ENCODE measurements at regions not wholly inside any gene's neighbourhood (a gene's known extent, or its start where the extent isn't known, plus 50 kb on each side); places are given as distances from the start of the nearest gene placed in this dataset.

- WGBS = 81% methylated on average over 3 of the region's 3 CpGs
- H3K9ac ChIP-seq (ENCODE audit: low read depth in 1 of 2, low read length in 2 of 2) = no peak overlapping the region
- H3K9me3 ChIP-seq (ENCODE audit: control insufficient read depth in 4 of 4, low read length in 3 of 4) = peaks cover 0 to 6% (median 0%) of the 10 kb centered on the region in 4 donors
- H3K27ac ChIP-seq (ENCODE audit: low read depth in 1 of 2, low read length in 2 of 2) = no peak overlapping the region
- peaks cover 0 to 3% (median 0%) of the 10 kb centered on the region in 4 donors for H3K27me3 ChIP-seq (ENCODE audit: control insufficient read depth in 4 of 4, insufficient read depth in 4 of 4, low read length in 3 of 4)
- no peaks in the 10 kb centered on the region for H3K4me1 ChIP-seq (ENCODE audit: control insufficient read depth in 4 of 4, insufficient read depth in 4 of 4, low read length in 3 of 4)
- H3K36me3 ChIP-seq (ENCODE audit: control insufficient read depth in 4 of 4, insufficient read depth in 3 of 4, low read depth in 1 of 4, low read length in 3 of 4) = no peaks in the 10 kb centered on the region
- DNase-seq (ENCODE audit: low spot score) = no peak
- no peak overlapping the region for H3K4me3 ChIP-seq (ENCODE audit: low read depth in 1 of 3, low read length in 3 of 3)
- TF ChIP-seq JUND (IDR thresholded peaks at IDR 0.05) = no peak
These were observed 882.0 kb downstream of the TFAP2A start for GRCh38 chr6:9532621-9533557.

GRCh38 chr6:9527679-9528286 lies 887.1 kb downstream of the TFAP2A start:
- H3K9ac ChIP-seq (ENCODE audit: low read depth in 1 of 2, low read length in 2 of 2) = no peak overlapping the region
- DNase-seq (ENCODE audit: low spot score) = no peak
- H3K4me1 ChIP-seq (ENCODE audit: control insufficient read depth in 4 of 4, insufficient read depth in 4 of 4, low read length in 3 of 4) = no peaks in the 10 kb centered on the region

More at GRCh38 chr6:9527679-9528286, 887.1 kb downstream of the TFAP2A start:
- WGBS = 67% methylated on average over 4 of the region's 4 CpGs
- TF ChIP-seq HNF4A (conservative IDR thresholded peaks at IDR 0.05) (no peak), FOXA2 (IDR thresholded peaks at IDR 0.05) (no peak), RXRA (IDR thresholded peaks at IDR 0.05) (no peak), NR2F2 (IDR thresholded peaks at IDR 0.05) (no peak), SP1 (IDR thresholded peaks at IDR 0.05) (no peak), ZBTB33 (IDR thresholded peaks at IDR 0.05) (no peak), CTCF (IDR thresholded peaks at IDR 0.05; ENCODE audit: low read depth, low read length, missing input control) (no peak), RAD21 (IDR thresholded peaks at IDR 0.05) (no peak), JUND (IDR thresholded peaks at IDR 0.05) (no peak), YY1 (IDR thresholded peaks at IDR 0.05) (no peak), ATF3 (IDR thresholded peaks at IDR 0.05) (no peak), FOXA1 (IDR thresholded peaks at IDR 0.05) (no peak), TAF1 (conservative IDR thresholded peaks at IDR 0.05) (no peak), MAX (IDR thresholded peaks at IDR 0.05) (no peak)
- no peak overlapping the region for H3K4me3 ChIP-seq (ENCODE audit: low read depth in 1 of 3, low read length in 3 of 3)
- H3K36me3 ChIP-seq (ENCODE audit: control insufficient read depth in 4 of 4, insufficient read depth in 3 of 4, low read depth in 1 of 4, low read length in 3 of 4) = no peaks in the 10 kb centered on the region
- H3K27ac ChIP-seq (ENCODE audit: low read depth in 1 of 2, low read length in 2 of 2) = no peak overlapping the region
- H3K27me3 ChIP-seq (ENCODE audit: control insufficient read depth in 4 of 4, insufficient read depth in 4 of 4, low read length in 3 of 4) = peaks cover 0 to 3% (median 0%) of the 10 kb centered on the region in 4 donors
- peaks cover 0 to 6% (median 0%) of the 10 kb centered on the region in 4 donors for H3K9me3 ChIP-seq (ENCODE audit: control insufficient read depth in 4 of 4, low read length in 3 of 4)

Data from liver (tissue), 8 donors.